Upper lobe of left lung (tissue), 4 donors: ENCODE measurements at regions not wholly inside any gene's neighbourhood (a gene's known extent, or its start where the extent isn't known, plus 50 kb on each side); places are given as distances from the start of the nearest gene placed in this dataset.

Source experiments
- CTCF ChIP-seq, 6 experiments: fragments of 450-650 bp in 4 of 6; fragments of 200-600 bp in 2 of 6; sonication (generic) in 2 of 6; IDR thresholded peaks; one replicate each; pipeline ENCODE4 v1.5.1; 2016 to 2019; ENCODE audit warnings: antibody characterized with exemption in 6 of 6
- POLR2A ChIP-seq, 4 donors: fragments of 450-650 bp; IDR thresholded peaks; one replicate each; pipeline ENCODE4 v1.5.1; 2016 to 2017; ENCODE audit warnings: antibody characterized with exemption in 4 of 4, mild to moderate bottlenecking in 2 of 4
- POLR2AphosphoS5 ChIP-seq, 2 donors: sonication (generic); formaldehyde crosslinking; IDR thresholded peaks; one replicate each; pipeline ENCODE4 v1.5.1; 2017; ENCODE audit warnings: antibody characterized with exemption in 2 of 2

GRCh38 chr1:90579212-90579802, 137.8 kb downstream of the BARHL2 start:
- no peak for TF ChIP-seq POLR2AphosphoS5 (IDR thresholded peaks at IDR 0.05)
- TF ChIP-seq CTCF (IDR thresholded peaks at IDR 0.05): peak; percentile 21 to 50 (median 41)
- no peak for TF ChIP-seq POLR2A (IDR thresholded peaks at IDR 0.05)
